ENCODE measurements at regions not wholly inside any gene's neighbourhood (a gene's known extent, or its start where the extent isn't known, plus 50 kb on each side); places are given as distances from the start of the nearest gene placed in this dataset.

GRCh38 chr3:144529566-144529965, 557.9 kb downstream of the DIPK2A start:
- Mint-ChIP-seq H3K27me3 (no peaks in the 10 kb centered on the region), H3K4me1 (no peaks in the 10 kb centered on the region), H3K27ac (no peak overlapping the region), H3K36me3 (ENCODE audit: low read depth) (no peaks in the 10 kb centered on the region), H3K4me3 (no peak overlapping the region)
- ATAC-seq (no peak), DNase-seq (no peak)
- H3K9me3 ChIP-seq (ENCODE audit: control insufficient read depth, low read length, poor library complexity, severe bottlenecking) = no peaks in the 10 kb centered on the region

GRCh38 chr3:144544871-144545270, 573.2 kb downstream of the DIPK2A start:
- Mint-ChIP-seq H3K27ac (no peak overlapping the region), H3K4me3 (no peak overlapping the region), H3K27me3 (no peaks in the 10 kb centered on the region), H3K4me1 (no peaks in the 10 kb centered on the region), H3K36me3 (ENCODE audit: low read depth) (no peaks in the 10 kb centered on the region)
- no peaks in the 10 kb centered on the region for H3K9me3 ChIP-seq (ENCODE audit: control insufficient read depth, low read length, poor library complexity, severe bottlenecking)
- ATAC-seq (no peak), DNase-seq (no peak)

GRCh38 chr3:144546539-144546938, 574.9 kb downstream of the DIPK2A start:
- no peaks in the 10 kb centered on the region for H3K9me3 ChIP-seq (ENCODE audit: control insufficient read depth, low read length, poor library complexity, severe bottlenecking)
- no peak overlapping the region for H3K27ac Mint-ChIP-seq
- H3K4me3 Mint-ChIP-seq = no peak overlapping the region
- H3K27me3 Mint-ChIP-seq = no peaks in the 10 kb centered on the region
- ATAC-seq = no peak
- H3K4me1 Mint-ChIP-seq = no peaks in the 10 kb centered on the region
- no peaks in the 10 kb centered on the region for H3K36me3 Mint-ChIP-seq (ENCODE audit: low read depth)
- DNase-seq = no peak

GRCh38 chr3:144548346-144548745, 576.7 kb downstream of the DIPK2A start:
- no peaks in the 10 kb centered on the region for H3K9me3 ChIP-seq (ENCODE audit: control insufficient read depth, low read length, poor library complexity, severe bottlenecking)
- ATAC-seq (no peak), DNase-seq (no peak)
- Mint-ChIP-seq H3K27me3 (no peaks in the 10 kb centered on the region), H3K27ac (no peak overlapping the region), H3K36me3 (ENCODE audit: low read depth) (no peaks in the 10 kb centered on the region), H3K4me3 (no peak overlapping the region), H3K4me1 (no peaks in the 10 kb centered on the region)

GRCh38 chr3:144549166-144549565, 577.5 kb downstream of the DIPK2A start:
- no peak for DNase-seq
- Mint-ChIP-seq H3K36me3 (ENCODE audit: low read depth) (no peaks in the 10 kb centered on the region), H3K4me1 (no peaks in the 10 kb centered on the region), H3K4me3 (no peak overlapping the region), H3K27ac (no peak overlapping the region), H3K27me3 (no peaks in the 10 kb centered on the region)
- no peak for ATAC-seq
- H3K9me3 ChIP-seq (ENCODE audit: control insufficient read depth, low read length, poor library complexity, severe bottlenecking) = no peaks in the 10 kb centered on the region

- Mint-ChIP-seq H3K27me3 (peaks cover 6% of the 10 kb centered on the region), H3K27ac (no peak overlapping the region), H3K4me1 (no peaks in the 10 kb centered on the region), H3K4me3 (no peak overlapping the region), H3K36me3 (ENCODE audit: low read depth) (no peaks in the 10 kb centered on the region)
- ATAC-seq (no peak), DNase-seq (no peak)
- no peaks in the 10 kb centered on the region for H3K9me3 ChIP-seq (ENCODE audit: control insufficient read depth, low read length, poor library complexity, severe bottlenecking)
Measured at GRCh38 chr3:144552346-144553057, 580.9 kb downstream of the DIPK2A start.

- Mint-ChIP-seq H3K4me1 (no peaks in the 10 kb centered on the region), H3K4me3 (no peak overlapping the region)
- no peak for ATAC-seq
Measured at GRCh38 chr3:144553301-144553700, 581.7 kb downstream of the DIPK2A start.

GRCh38 chr3:144554889-144555288, 583.3 kb downstream of the DIPK2A start:
- no peaks in the 10 kb centered on the region for H3K9me3 ChIP-seq (ENCODE audit: control insufficient read depth, low read length, poor library complexity, severe bottlenecking)
- Mint-ChIP-seq H3K27me3 (peaks cover 6% of the 10 kb centered on the region), H3K4me1 (no peaks in the 10 kb centered on the region), H3K4me3 (no peak overlapping the region), H3K36me3 (ENCODE audit: low read depth) (no peaks in the 10 kb centered on the region), H3K27ac (no peak overlapping the region)
- ATAC-seq (no peak), DNase-seq (no peak)

More at GRCh38 chr3:144553301-144553700, 581.7 kb downstream of the DIPK2A start:
- H3K27ac Mint-ChIP-seq = no peak overlapping the region
- H3K36me3 Mint-ChIP-seq (ENCODE audit: low read depth) = no peaks in the 10 kb centered on the region
- H3K27me3 Mint-ChIP-seq = peaks cover 6% of the 10 kb centered on the region
- no peak for DNase-seq
- no peaks in the 10 kb centered on the region for H3K9me3 ChIP-seq (ENCODE audit: control insufficient read depth, low read length, poor library complexity, severe bottlenecking)

- Mint-ChIP-seq H3K4me1 (no peaks in the 10 kb centered on the region), H3K4me3 (no peak overlapping the region)
- ATAC-seq = no peak
Measured at GRCh38 chr3:144556392-144556791, 584.8 kb downstream of the DIPK2A start.

GRCh38 chr3:144557515-144557914, 585.9 kb downstream of the DIPK2A start:
- H3K27me3 Mint-ChIP-seq = peaks cover 6% of the 10 kb centered on the region
- H3K4me3 Mint-ChIP-seq = no peak overlapping the region
- ATAC-seq (no peak), DNase-seq (no peak)
- H3K4me1 Mint-ChIP-seq = no peaks in the 10 kb centered on the region
- no peaks in the 10 kb centered on the region for H3K36me3 Mint-ChIP-seq (ENCODE audit: low read depth)
- H3K9me3 ChIP-seq (ENCODE audit: control insufficient read depth, low read length, poor library complexity, severe bottlenecking) = no peaks in the 10 kb centered on the region
- H3K27ac Mint-ChIP-seq = no peak overlapping the region

More at GRCh38 chr3:144556392-144556791, 584.8 kb downstream of the DIPK2A start:
- Mint-ChIP-seq H3K27me3 (peaks cover 6% of the 10 kb centered on the region), H3K36me3 (ENCODE audit: low read depth) (no peaks in the 10 kb centered on the region), H3K27ac (no peak overlapping the region)
- DNase-seq = no peak
- no peaks in the 10 kb centered on the region for H3K9me3 ChIP-seq (ENCODE audit: control insufficient read depth, low read length, poor library complexity, severe bottlenecking)

- DNase-seq (no peak), ATAC-seq (no peak)
- H3K27me3 Mint-ChIP-seq = no peaks in the 10 kb centered on the region
Measured at GRCh38 chr3:144564011-144564410, 592.4 kb downstream of the DIPK2A start.

GRCh38 chr3:144566320-144566719, 594.7 kb downstream of the DIPK2A start:
- no peak overlapping the region for H3K27ac Mint-ChIP-seq
- H3K9me3 ChIP-seq (ENCODE audit: control insufficient read depth, low read length, poor library complexity, severe bottlenecking) = no peaks in the 10 kb centered on the region
- ATAC-seq = no peak
- H3K36me3 Mint-ChIP-seq (ENCODE audit: low read depth) = no peaks in the 10 kb centered on the region
- H3K4me1 Mint-ChIP-seq = no peaks in the 10 kb centered on the region
- no peaks in the 10 kb centered on the region for H3K27me3 Mint-ChIP-seq
- H3K4me3 Mint-ChIP-seq = no peak overlapping the region
- no peak for DNase-seq

More at GRCh38 chr3:144564011-144564410, 592.4 kb downstream of the DIPK2A start:
- Mint-ChIP-seq H3K4me1 (no peaks in the 10 kb centered on the region), H3K36me3 (ENCODE audit: low read depth) (no peaks in the 10 kb centered on the region), H3K27ac (no peak overlapping the region), H3K4me3 (no peak overlapping the region)
- H3K9me3 ChIP-seq (ENCODE audit: control insufficient read depth, low read length, poor library complexity, severe bottlenecking) = no peaks in the 10 kb centered on the region

- H3K27me3 Mint-ChIP-seq = no peaks in the 10 kb centered on the region
- no peaks in the 10 kb centered on the region for H3K36me3 Mint-ChIP-seq (ENCODE audit: low read depth)
- no peak for DNase-seq
- no peak overlapping the region for H3K4me3 Mint-ChIP-seq
- no peaks in the 10 kb centered on the region for H3K9me3 ChIP-seq (ENCODE audit: control insufficient read depth, low read length, poor library complexity, severe bottlenecking)
- ATAC-seq = no peak
- H3K27ac Mint-ChIP-seq = no peak overlapping the region
- H3K4me1 Mint-ChIP-seq = no peaks in the 10 kb centered on the region
Measured at GRCh38 chr3:144569651-144570050, 598.0 kb downstream of the DIPK2A start.

GRCh38 chr3:144583871-144584270, 612.2 kb downstream of the DIPK2A start:
- H3K4me3 Mint-ChIP-seq = no peak overlapping the region
- no peaks in the 10 kb centered on the region for H3K36me3 Mint-ChIP-seq (ENCODE audit: low read depth)
- no peaks in the 10 kb centered on the region for H3K27me3 Mint-ChIP-seq
- H3K9me3 ChIP-seq (ENCODE audit: control insufficient read depth, low read length, poor library complexity, severe bottlenecking) = no peaks in the 10 kb centered on the region
- no peaks in the 10 kb centered on the region for H3K4me1 Mint-ChIP-seq
- H3K27ac Mint-ChIP-seq = no peak overlapping the region
- DNase-seq = no peak
- no peak for ATAC-seq

All from T-helper 17 cell (primary cell).